Brain microvascular endothelial cell (primary cell): ENCODE measurements at regions not wholly inside any gene's neighbourhood (a gene's known extent, or its start where the extent isn't known, plus 50 kb on each side); places are given as distances from the start of the nearest gene placed in this dataset.

Experiments used
- DNase-seq: peaks from one replicate; pipeline ENCODE4 v3.0.0-alpha.2; 2020
- H3K27ac ChIP-seq: fragments of 250-450 bp; sonication (Bioruptor Pico); 2 replicates; pipeline ENCODE4 v1.5.1; 2020; ENCODE audit warnings: mild to moderate bottlenecking, moderate library complexity
- H3K27me3 ChIP-seq: fragments of 250-450 bp; sonication (Bioruptor Pico); replicated peaks from 2 replicates; pipeline ENCODE4 v1.5.1; 2020; ENCODE audit warnings: mild to moderate bottlenecking
- H3K36me3 ChIP-seq: fragments of 250-450 bp; sonication (Bioruptor Pico); replicated peaks from 2 replicates; pipeline ENCODE4 v1.5.1; 2020; ENCODE audit warnings: mild to moderate bottlenecking
- H3K4me3 ChIP-seq: 2 replicates; pipeline ENCODE4 v1.5.1; 2011; ENCODE audit warnings: low read depth, mild to moderate bottlenecking, control low read depth, low read length, moderate library complexity
- in situ Hi-C: cut with HindIII; loops from 2 replicates; pipeline ENCODE4 v1.10.0; 2017; ENCODE audit warnings: low sequenced_read_pairs, low pct_ligation_motif_present
- TF ChIP-seq, protein P1 (sequence below): IDR thresholded peaks from 2 replicates; pipeline ENCODE4 v1.5.1; 2011; ENCODE audit warnings: low read depth, mild to moderate bottlenecking, moderate library complexity, low read length, control low read depth, inconsistent platforms; ENCODE audit errors: missing control alignments

DNA sequence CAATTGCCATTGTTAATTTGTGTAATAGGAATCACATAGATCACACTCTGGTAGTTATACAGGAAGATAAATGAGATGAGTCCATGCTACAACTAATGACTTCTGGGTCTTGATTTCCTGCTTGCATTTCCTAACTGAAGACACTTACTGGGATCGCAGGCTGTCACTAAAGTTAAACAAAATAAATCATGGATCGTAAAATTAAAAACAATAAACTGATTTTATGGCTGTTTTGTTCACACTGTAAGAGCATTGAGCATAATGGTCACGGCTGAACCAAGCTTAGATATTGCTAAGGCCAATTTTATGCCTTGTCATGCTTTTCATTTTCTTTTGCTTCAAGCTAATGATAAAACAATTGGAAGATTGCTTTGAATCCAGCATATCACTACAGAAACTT, 332.5 kb upstream of the CITED2 start:
- H3K36me3 ChIP-seq = no peaks in the 10 kb centered on the region
- TF ChIP-seq, protein P1, sequence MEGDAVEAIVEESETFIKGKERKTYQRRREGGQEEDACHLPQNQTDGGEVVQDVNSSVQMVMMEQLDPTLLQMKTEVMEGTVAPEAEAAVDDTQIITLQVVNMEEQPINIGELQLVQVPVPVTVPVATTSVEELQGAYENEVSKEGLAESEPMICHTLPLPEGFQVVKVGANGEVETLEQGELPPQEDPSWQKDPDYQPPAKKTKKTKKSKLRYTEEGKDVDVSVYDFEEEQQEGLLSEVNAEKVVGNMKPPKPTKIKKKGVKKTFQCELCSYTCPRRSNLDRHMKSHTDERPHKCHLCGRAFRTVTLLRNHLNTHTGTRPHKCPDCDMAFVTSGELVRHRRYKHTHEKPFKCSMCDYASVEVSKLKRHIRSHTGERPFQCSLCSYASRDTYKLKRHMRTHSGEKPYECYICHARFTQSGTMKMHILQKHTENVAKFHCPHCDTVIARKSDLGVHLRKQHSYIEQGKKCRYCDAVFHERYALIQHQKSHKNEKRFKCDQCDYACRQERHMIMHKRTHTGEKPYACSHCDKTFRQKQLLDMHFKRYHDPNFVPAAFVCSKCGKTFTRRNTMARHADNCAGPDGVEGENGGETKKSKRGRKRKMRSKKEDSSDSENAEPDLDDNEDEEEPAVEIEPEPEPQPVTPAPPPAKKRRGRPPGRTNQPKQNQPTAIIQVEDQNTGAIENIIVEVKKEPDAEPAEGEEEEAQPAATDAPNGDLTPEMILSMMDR = no peak
- no peak overlapping the region for H3K27ac ChIP-seq
- no peak for DNase-seq
- H3K4me3 ChIP-seq = no peak overlapping the region
- no peaks in the 10 kb centered on the region for H3K27me3 ChIP-seq
- in situ Hi-C loops = no loop called here

DNA sequence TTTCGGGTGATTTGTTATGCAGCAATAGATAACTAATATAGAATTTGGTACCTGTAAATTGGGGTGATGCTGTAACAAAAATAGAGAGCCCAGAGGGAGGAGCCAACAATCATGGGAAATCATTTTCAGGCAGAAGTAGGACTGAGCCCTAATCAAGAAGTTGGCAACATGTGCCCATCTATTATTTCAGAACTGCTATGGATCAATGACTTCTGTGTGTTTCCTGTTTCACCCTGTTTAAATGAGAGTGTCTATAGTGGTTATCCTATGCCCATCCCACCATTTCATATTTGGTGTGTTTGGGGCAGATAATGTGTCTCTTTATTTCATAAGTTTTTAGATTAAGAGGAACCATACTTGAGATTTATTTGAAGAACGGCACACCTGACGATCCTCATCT, 330.8 kb upstream of the CITED2 start:
- Histone ChIP-seq H3K27me3 (no peaks in the 10 kb centered on the region), H3K36me3 (no peaks in the 10 kb centered on the region), H3K27ac (no peak overlapping the region), H3K4me3 (no peak overlapping the region)
- DNase-seq = no peak
- in situ Hi-C loops = no loop called here
- TF ChIP-seq, protein P1 = no peak

DNA sequence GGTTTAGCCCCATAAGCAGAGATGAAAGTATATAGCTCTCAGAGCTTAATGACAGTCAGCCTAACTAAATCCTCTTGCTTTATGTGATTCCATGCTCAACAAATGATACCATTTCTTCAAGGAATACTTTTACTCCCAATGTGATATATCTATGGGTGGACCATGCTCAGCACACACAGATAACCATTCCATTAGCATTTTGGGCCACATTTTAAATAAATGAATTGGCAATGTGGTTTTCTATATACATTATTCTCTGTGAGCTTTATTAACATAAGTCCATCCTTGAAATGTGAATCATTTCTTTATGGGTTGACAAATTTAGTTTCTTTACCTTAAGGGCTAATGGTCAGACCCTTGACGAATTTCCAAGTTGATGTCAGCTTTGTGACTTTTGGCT, 329.3 kb upstream of the CITED2 start:
- TF ChIP-seq, protein P1 = no peak
- in situ Hi-C loops = no loop called here
- Histone ChIP-seq H3K36me3 (no peaks in the 10 kb centered on the region), H3K27ac (no peak overlapping the region), H3K4me3 (no peak overlapping the region), H3K27me3 (no peaks in the 10 kb centered on the region)
- no peak for DNase-seq

DNA sequence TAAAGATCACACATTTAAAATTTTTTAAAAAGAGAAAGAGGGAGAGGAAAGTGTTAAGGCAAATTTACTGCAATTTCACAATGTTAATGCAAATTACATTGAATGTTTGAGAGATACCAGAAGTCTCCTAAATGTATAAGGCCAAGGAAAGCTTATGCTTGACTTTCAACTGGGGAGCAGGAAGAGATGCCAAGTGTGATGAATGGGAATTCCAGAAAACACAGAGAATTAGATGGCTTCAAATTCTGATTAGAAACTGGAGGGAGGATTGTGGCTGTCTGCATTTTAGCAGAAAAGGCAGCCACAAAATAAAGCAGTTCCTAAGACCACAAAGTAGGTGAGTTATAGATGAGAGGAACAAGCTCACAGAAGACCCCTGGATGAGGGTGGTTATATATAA, 328.3 kb upstream of the CITED2 start:
- Histone ChIP-seq H3K27me3 (no peaks in the 10 kb centered on the region), H3K27ac (no peak overlapping the region), H3K4me3 (no peak overlapping the region), H3K36me3 (no peaks in the 10 kb centered on the region)
- DNase-seq = no peak
- TF ChIP-seq, protein P1 = no peak
- in situ Hi-C loops = no loop called here

DNA sequence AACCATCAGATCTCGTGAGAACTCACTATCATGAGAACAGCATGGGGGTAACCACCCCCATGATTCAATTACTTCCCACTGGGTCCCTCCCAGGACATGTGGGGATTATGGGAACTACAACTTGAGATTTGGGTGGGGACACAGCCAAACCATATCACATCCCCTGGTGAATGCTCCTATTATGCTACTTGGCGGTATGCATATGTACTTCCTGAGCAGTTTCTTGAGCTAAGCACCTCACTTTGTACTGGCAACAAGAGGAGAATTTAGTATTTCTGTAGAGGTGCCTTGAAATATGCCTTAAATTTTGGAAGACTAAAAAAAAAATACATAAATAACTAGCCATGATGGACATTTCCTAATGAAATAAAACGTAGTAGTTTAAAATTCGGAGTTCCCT, 327.2 kb upstream of the CITED2 start:
- H3K36me3 ChIP-seq = no peaks in the 10 kb centered on the region
- no peak for DNase-seq
- no peak overlapping the region for H3K4me3 ChIP-seq
- H3K27ac ChIP-seq = no peak overlapping the region
- in situ Hi-C loops = no loop called here
- TF ChIP-seq, protein P1 = no peak
- no peaks in the 10 kb centered on the region for H3K27me3 ChIP-seq

DNA sequence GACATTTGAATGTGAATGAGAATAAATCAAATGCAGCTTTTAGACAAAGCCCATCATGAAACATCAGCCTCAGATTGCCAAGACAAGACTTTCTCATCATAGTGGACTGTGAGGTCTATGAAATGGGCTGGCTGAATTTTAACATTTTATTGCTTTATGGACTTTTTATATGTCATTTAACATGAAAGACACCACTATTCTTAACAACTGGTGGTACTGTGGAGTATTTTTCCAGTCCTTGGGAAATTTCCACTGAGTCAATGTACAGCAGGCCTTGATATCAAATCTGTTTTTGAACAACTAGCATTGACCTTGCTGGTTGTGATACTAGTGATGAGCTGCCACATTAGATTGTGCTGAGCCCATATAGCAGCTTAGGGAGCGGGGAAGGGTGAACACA, 326.6 kb upstream of the CITED2 start:
- no peaks in the 10 kb centered on the region for H3K36me3 ChIP-seq
- no peaks in the 10 kb centered on the region for H3K27me3 ChIP-seq
- TF ChIP-seq, protein P1 = no peak
- no peak for DNase-seq
- no peak overlapping the region for H3K27ac ChIP-seq
- in situ Hi-C loops = no loop called here
- no peak overlapping the region for H3K4me3 ChIP-seq
